OCI-LY3 (cell line): ENCODE measurements at regions not wholly inside any gene's neighbourhood (a gene's known extent, or its start where the extent isn't known, plus 50 kb on each side); places are given as distances from the start of the nearest gene placed in this dataset.

Experiments used
- CTCF ChIP-seq: fragments of 200-600, 300-600 bp; sonication (generic); IDR thresholded peaks from 2 replicates; pipeline ENCODE4 v1.5.1; 2014; ENCODE audit warnings: antibody characterized with exemption, low read length, low read depth
- EZH2phosphoT487 ChIP-seq: fragments of 200-600 bp; shearing (Covaris generic); IDR thresholded peaks from 2 replicates; pipeline ENCODE4 v1.6.1; 2018; ENCODE audit warnings: antibody characterized with exemption, mixed run types, low read depth

GRCh38 chr4:19721587-19721986, 530.1 kb upstream of the SLIT2 start:
- TF ChIP-seq CTCF: no peak
- no peak for TF ChIP-seq EZH2phosphoT487
